Neutrophil (primary cell): ENCODE measurements at regions not wholly inside any gene's neighbourhood (a gene's known extent, or its start where the extent isn't known, plus 50 kb on each side); places are given as distances from the start of the nearest gene placed in this dataset.

Experiments
- H3K27ac ChIP-seq: fragments of 200-600 bp; sonication (generic); 2 replicates; pipeline ENCODE4 v1.5.1; 2016; ENCODE audit warnings: mild to moderate bottlenecking, moderate library complexity
- H3K27me3 ChIP-seq: fragments of 200-600 bp; sonication (generic); 2 replicates; pipeline ENCODE4 v1.6.0; 2016; ENCODE audit warnings: mild to moderate bottlenecking
- H3K36me3 ChIP-seq: fragments of 200-600 bp; sonication (generic); 2 replicates; pipeline ENCODE4 v1.5.1; 2017
- H3K4me1 ChIP-seq, 2 experiments: fragments of 200-600 bp in 1 of 2; sonication (generic) in 1 of 2; 1 replicate in 1 of 2; 2 replicates in 1 of 2; pipeline versions ENCODE4 v1.5.1 to v1.6.1; 2013 to 2016; ENCODE audit warnings: low read depth in 1 of 2, low read length in 1 of 2, mild to moderate bottlenecking in 1 of 2, moderate library complexity in 1 of 2; ENCODE audit not compliant: control insufficient read depth in 1 of 2, insufficient read depth in 1 of 2
- H3K4me3 ChIP-seq, 2 experiments: fragments of 200-600 bp in 1 of 2; sonication (generic) in 1 of 2; 1 replicate in 1 of 2; 2 replicates in 1 of 2; pipeline ENCODE4 v1.5.1; 2013 to 2016; ENCODE audit warnings: low read depth in 1 of 2, low read length in 1 of 2, mild to moderate bottlenecking in 1 of 2, moderate library complexity in 1 of 2
- H3K9me3 ChIP-seq: fragments of 200-600 bp; sonication (generic); 2 replicates; pipeline ENCODE4 v1.5.1; 2016
- TF ChIP-seq, protein P1 (sequence below): fragments of 200-600 bp; sonication (generic); IDR thresholded peaks from 2 replicates; pipeline ENCODE4 v1.5.1; 2016; ENCODE audit warnings: antibody characterized with exemption

DNA sequence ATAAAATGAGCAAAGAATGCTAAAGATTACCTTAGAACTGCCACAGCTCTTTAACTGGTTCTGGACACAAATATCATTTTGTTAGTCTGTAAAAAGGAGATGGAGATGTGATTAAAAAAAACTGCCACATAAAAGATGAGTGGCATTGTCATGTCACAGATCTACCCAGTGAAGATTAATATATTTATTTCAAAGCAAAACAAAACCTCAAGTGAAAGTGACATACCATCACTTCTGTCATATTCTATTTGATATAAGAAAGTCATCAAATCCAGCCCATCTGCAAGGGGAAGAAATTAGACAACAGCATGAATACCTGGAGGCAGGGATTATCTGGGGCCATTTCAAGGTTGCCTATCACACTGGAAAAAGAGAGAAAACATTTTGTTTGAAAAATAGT, 417.6 kb upstream of the LRRTM4 start:
- Histone ChIP-seq H3K4me3 (no peak overlapping the region), H3K36me3 (no peaks in the 10 kb centered on the region), H3K27ac (no peak overlapping the region), H3K4me1 (no peaks in the 10 kb centered on the region), H3K27me3 (no peaks in the 10 kb centered on the region), H3K9me3 (no peaks in the 10 kb centered on the region)
- TF ChIP-seq, protein P1, sequence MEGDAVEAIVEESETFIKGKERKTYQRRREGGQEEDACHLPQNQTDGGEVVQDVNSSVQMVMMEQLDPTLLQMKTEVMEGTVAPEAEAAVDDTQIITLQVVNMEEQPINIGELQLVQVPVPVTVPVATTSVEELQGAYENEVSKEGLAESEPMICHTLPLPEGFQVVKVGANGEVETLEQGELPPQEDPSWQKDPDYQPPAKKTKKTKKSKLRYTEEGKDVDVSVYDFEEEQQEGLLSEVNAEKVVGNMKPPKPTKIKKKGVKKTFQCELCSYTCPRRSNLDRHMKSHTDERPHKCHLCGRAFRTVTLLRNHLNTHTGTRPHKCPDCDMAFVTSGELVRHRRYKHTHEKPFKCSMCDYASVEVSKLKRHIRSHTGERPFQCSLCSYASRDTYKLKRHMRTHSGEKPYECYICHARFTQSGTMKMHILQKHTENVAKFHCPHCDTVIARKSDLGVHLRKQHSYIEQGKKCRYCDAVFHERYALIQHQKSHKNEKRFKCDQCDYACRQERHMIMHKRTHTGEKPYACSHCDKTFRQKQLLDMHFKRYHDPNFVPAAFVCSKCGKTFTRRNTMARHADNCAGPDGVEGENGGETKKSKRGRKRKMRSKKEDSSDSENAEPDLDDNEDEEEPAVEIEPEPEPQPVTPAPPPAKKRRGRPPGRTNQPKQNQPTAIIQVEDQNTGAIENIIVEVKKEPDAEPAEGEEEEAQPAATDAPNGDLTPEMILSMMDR = no peak

GRCh38 chr2:77954931-77955330, 432.8 kb upstream of the LRRTM4 start:
- no peaks in the 10 kb centered on the region for H3K4me1 ChIP-seq
- H3K27me3 ChIP-seq = no peaks in the 10 kb centered on the region
- no peak overlapping the region for H3K4me3 ChIP-seq
- TF ChIP-seq, protein P1 = peak; percentile 10
- H3K36me3 ChIP-seq = no peaks in the 10 kb centered on the region
- no peak overlapping the region for H3K27ac ChIP-seq
- H3K9me3 ChIP-seq = no peaks in the 10 kb centered on the region

DNA sequence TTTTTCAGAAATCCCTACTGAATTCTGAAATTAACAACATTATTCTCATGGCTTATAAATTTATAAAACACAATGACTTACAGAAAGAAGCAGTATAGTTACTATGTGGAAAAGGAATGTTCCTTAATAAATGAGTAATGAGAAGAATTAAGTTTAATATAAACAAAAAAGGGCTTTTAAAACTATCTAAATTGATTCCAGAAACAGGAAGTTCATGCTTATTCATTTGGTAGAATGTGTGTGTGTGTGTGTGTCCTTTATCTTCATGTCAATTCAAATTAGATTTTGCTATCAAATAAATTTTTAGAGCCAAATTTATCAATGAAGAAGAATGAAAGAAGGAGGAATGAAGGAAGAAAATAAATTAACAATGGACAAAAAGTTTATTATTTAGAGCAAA, 440.8 kb upstream of the LRRTM4 start:
- Histone ChIP-seq H3K4me3 (no peak overlapping the region), H3K27me3 (no peaks in the 10 kb centered on the region), H3K27ac (no peak overlapping the region), H3K9me3 (no peaks in the 10 kb centered on the region), H3K4me1 (no peaks in the 10 kb centered on the region), H3K36me3 (no peaks in the 10 kb centered on the region)
- TF ChIP-seq, protein P1 = no peak

DNA sequence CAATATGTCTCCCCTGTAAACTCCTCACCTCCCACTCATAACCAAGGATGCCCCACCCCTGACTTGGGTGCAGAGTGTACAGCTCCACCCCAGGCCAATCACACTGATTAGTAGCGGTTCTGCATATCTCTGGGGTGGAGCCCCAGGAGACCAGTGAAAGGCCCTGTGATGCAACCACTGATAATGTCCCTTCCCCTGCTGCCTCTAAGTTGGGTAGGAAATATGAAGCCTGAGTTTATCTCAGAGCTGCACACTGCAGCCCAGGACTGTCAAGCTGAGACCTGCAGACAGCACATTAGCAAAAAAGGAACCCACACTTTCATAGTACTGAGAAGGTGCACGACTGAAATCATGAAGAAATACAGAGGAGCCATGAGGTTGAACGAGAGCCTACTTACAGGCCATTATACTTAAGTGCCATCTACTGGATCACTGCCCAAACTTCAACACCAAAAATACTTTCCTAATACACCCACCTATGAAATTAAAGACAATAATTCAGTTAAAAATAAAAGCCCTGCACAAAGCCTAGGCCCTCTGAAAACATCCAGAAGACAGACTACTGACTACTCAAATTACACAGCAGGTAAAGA, 455.4 kb upstream of the LRRTM4 start:
- H3K4me1 ChIP-seq = no peaks in the 10 kb centered on the region
- no peaks in the 10 kb centered on the region for H3K9me3 ChIP-seq
- no peak overlapping the region for H3K27ac ChIP-seq
- TF ChIP-seq, protein P1 = no peak
- no peak overlapping the region for H3K4me3 ChIP-seq
- no peaks in the 10 kb centered on the region for H3K36me3 ChIP-seq
- no peaks in the 10 kb centered on the region for H3K27me3 ChIP-seq

DNA sequence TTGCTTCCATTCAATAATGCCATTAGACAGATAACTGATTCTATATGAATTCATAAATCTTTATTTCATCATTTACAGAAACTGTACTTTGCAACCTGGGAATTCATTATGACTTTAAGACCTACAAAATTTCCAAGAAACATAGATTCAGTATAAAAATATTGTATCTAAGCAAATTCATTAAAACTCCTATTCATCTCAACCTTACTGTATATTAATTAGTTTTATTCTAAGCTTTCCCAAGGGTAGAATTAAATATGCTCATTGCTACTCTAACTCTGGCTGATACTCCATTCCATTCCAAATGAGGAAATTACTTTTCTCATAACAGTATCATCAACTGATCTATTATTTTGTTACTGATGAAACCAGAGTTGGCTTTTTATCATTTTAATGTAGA, 473.0 kb upstream of the LRRTM4 start:
- H3K4me1 ChIP-seq = no peaks in the 10 kb centered on the region
- H3K9me3 ChIP-seq = no peaks in the 10 kb centered on the region
- H3K4me3 ChIP-seq = no peak overlapping the region
- H3K27ac ChIP-seq = no peak overlapping the region
- TF ChIP-seq, protein P1 = no peak
- H3K36me3 ChIP-seq = no peaks in the 10 kb centered on the region
- H3K27me3 ChIP-seq = no peaks in the 10 kb centered on the region

DNA sequence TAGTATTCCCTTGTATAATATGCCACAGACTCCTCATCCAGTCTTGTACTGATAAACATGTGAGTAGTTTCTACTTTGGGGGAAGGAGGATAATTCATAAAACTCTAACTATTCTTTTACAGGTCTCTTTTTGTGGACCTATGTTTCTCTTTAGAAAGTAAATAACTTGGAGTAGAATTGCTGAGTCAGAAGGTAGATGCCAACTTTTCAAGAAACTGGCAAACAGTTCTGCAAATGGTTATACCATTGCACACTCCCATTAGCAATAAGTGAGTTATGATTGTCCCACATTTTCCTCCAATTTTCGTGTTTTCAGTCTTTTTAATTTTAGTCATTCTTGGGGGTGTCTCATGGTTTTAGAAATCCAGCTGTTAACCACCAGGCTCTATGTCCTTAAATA, 477.2 kb upstream of the LRRTM4 start:
- H3K36me3 ChIP-seq = no peaks in the 10 kb centered on the region
- no peaks in the 10 kb centered on the region for H3K9me3 ChIP-seq
- H3K27ac ChIP-seq = no peak overlapping the region

More for the DNA sequence above, 477.2 kb upstream of the LRRTM4 start:
- Histone ChIP-seq H3K4me3 (no peak overlapping the region), H3K4me1 (no peaks in the 10 kb centered on the region), H3K27me3 (no peaks in the 10 kb centered on the region)
- TF ChIP-seq, protein P1 = no peak
